Hematopoietic multipotent progenitor cell treated with erythropoietin and hydrocortisone succinate and interleukin-3 and kit ligand, for 6 days (in vitro differentiated cells): ENCODE measurements at regions not wholly inside any gene's neighbourhood (a gene's known extent, or its start where the extent isn't known, plus 50 kb on each side); places are given as distances from the start of the nearest gene placed in this dataset.

Experiments
- DNase-seq: peaks from one replicate; pipeline ENCODE4 v3.0.0-alpha.2; 2015

GRCh38 chr4:106424426-106424825 is 55.8 kb upstream of the GIMD1 start:
- no peak for DNase-seq

GRCh38 chr4:106423791-106424190 is 55.2 kb upstream of the GIMD1 start:
- DNase-seq, result no peak

DNA sequence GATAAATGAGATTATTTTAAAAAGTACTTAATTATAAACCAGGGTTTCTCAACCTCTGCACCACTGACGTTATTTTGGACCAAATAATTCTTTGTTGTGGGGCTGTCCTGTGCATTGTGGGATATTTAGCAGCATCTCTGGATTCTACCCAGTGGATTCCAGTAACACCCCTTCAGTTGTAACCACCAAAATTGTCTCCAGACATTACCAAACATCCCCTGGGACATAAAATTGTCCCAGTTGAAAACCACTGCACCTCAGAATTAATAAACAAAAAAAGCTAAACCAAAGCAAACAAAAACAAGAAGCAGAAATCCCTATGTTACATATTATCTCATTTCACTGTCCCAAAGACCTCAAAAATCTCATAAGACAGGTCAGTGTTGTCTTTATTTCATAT is 54.2 kb upstream of the GIMD1 start:
- DNase-seq, result no peak

DNA sequence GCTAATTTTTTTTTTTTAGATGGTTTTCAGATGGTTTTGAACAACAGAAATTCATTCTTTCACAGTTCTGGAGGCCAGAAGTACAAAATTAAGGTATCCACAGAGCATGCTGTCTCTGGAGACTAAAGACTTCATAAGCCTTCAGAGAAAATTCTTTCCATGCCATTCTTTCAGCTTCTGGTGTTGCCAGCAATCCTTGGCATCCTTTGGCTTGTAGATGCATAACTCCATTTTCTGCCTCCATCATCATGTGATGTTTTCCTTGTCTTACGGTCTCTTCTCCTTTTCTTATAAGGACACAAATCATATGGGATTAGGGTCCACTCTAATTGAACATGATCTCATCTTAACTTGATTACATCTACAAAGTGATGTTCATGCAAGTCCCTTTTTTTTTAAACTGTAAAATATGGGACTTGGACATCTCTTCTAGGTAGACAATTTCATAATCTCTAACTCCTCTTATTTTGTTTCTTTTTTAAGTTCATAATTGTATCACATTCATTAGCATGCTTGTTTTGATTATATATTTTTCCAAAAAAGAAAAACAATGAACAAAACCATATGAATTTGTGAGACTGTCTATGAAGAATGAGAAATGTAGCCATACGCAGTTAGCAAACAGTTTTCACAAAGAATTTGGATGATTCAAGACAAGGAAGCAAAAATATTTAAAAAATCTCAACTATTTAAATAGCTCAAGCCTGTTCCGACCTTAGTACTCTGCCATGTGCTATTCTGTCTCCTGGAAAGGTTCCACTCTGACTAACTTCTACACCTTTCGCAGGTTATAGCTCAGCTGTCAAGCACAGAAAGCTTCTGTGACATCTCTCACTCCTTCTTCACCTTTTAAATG is 53.1 kb upstream of the GIMD1 start:
- DNase-seq, result no peak

GRCh38 chr4:106418444-106418843 is 49.9 kb upstream of the GIMD1 start:
- DNase-seq, result no peak
